Spinal cord (tissue), 9 donors: ENCODE measurements at regions not wholly inside any gene's neighbourhood (a gene's known extent, or its start where the extent isn't known, plus 50 kb on each side); places are given as distances from the start of the nearest gene placed in this dataset.

Experiments used
- DNase-seq, 6 donors: peaks; one replicate each; pipeline versions ENCODE4 v3.0.0 to v3.0.0-alpha.2; 2013 to 2015; ENCODE audit warnings: low spot score in 6 of 6, low read depth in 4 of 6
- H3K27ac ChIP-seq: one replicate; pipeline ENCODE4 v1.5.1; 2013; ENCODE audit warnings: low read depth, low read length, control low read depth
- H3K27me3 ChIP-seq: one replicate; pipeline ENCODE4 v1.6.1; 2013; ENCODE audit warnings: low read length; ENCODE audit not compliant: control insufficient read depth, insufficient read depth
- H3K36me3 ChIP-seq: one replicate; pipeline ENCODE4 v1.6.1; 2013; ENCODE audit warnings: low read length; ENCODE audit not compliant: control insufficient read depth, insufficient read depth
- H3K4me1 ChIP-seq: one replicate; pipeline ENCODE4 v1.6.1; 2013; ENCODE audit warnings: low read length; ENCODE audit not compliant: control insufficient read depth, insufficient read depth
- H3K4me3 ChIP-seq: one replicate; pipeline ENCODE4 v1.5.1; 2013; ENCODE audit warnings: low read depth, low read length, control low read depth
- H3K9me3 ChIP-seq: one replicate; pipeline ENCODE4 v1.6.1; 2013; ENCODE audit warnings: low read length; ENCODE audit not compliant: control insufficient read depth, insufficient read depth
- WGBS: methylation state at CpG from one replicate; pipeline ENCODE4 v1.1.5; 2013; ENCODE audit warnings: missing lambda C conversion rate; ENCODE audit not compliant: insufficient coverage; 5-methylcytosine and 5-hydroxymethylcytosine counted together
- donor health status: healthy.

DNA sequence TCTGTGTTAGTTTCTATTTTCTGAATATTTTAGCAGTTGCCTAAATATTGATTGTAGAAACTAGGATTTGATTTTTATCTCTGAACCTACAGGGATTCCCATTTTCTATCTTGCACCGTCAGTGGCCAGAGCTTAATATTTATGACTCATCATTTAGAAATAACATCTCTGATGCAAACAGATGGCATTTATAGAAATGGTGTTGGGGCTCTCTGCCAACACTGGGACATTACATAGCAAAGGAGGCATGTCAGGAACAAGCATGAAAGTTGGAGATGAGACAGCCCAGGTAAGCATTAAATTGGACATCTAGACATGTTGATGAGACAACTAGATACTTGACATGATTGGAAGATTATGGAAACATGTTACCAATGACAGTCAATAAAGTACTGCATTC, 165.3 kb upstream of the SYT4 start:
- H3K9me3 ChIP-seq, result no peaks in the 10 kb centered on the region
- no peaks in the 10 kb centered on the region for H3K27me3 ChIP-seq
- H3K36me3 ChIP-seq, result no peaks in the 10 kb centered on the region
- no peak overlapping the region for H3K27ac ChIP-seq
- H3K4me3 ChIP-seq, result no peak overlapping the region
- WGBS, result no CpG with 5 or more reads among the region's 1 CpG
- no peaks in the 10 kb centered on the region for H3K4me1 ChIP-seq
- no peak for DNase-seq

DNA sequence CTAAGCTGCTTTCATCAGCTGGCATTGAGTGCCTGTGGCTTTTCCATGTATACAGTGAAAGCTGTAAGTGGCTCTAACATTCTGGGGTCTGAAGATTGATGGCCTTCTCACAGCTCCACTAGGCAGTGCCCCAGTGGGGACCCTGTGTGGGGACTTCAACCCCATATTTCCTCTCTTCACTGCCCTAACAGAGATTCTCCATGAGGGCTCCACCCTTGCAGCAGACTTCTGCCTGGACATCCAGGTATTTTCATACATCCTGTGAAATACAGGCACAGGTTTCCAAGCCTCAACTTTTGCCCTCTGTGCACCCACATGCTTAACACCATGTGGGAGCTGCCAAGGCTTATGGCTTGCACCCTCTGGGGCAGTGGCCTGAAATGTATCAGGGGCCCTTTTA, 188.2 kb upstream of the SYT4 start:
- Histone ChIP-seq H3K4me1 (no peaks in the 10 kb centered on the region), H3K27me3 (no peaks in the 10 kb centered on the region), H3K36me3 (no peaks in the 10 kb centered on the region), H3K27ac (no peak overlapping the region), H3K4me3 (no peak overlapping the region), H3K9me3 (peaks cover 5% of the 10 kb centered on the region)
- no peak for DNase-seq

DNA sequence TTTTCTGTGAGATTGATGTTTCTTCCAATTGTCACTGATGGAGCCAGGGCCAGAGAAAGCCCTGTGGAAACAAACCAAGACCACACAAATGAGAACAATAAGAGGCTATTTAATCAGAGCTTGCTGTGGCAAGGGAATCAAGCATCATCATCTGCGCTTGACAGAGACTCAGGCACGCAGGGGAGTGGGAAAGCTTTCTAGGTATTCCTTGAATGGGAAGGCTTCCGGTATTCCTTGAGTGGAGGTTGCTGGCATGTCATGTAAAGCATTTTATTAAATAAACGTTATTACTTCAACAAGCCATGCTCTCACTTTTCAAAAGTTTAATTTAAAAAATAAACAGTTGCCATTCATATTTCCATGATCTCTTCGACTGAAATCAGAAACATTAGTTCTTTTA, 194.6 kb upstream of the SYT4 start:
- H3K27me3 ChIP-seq, result no peaks in the 10 kb centered on the region
- no CpG with 5 or more reads among the region's 5 CpGs for WGBS
- no peak for DNase-seq
- H3K36me3 ChIP-seq, result no peaks in the 10 kb centered on the region
- H3K4me1 ChIP-seq, result no peaks in the 10 kb centered on the region
- no peak overlapping the region for H3K27ac ChIP-seq
- H3K9me3 ChIP-seq, result no peaks in the 10 kb centered on the region
- no peak overlapping the region for H3K4me3 ChIP-seq

DNA sequence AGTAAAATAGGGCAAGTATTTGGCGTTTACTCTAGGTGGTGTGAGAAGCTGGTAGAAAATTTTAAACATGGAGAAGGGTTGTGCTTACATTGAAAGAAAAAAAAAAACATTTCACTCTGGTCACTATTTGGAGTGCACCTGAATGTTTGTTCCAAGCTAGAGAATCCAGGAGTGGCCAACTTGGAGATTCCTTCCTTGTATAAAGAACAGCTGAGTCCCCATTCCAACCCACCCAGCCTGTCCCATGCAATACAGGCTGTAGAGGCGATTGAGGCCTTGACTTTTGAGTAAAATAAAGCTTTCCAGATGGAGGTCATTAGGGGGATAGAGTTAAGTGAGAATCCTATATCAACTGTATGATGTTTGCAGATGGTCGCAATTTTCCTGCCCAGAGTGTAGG, 203.8 kb upstream of the SYT4 start:
- Histone ChIP-seq H3K4me1 (no peaks in the 10 kb centered on the region), H3K27me3 (no peaks in the 10 kb centered on the region), H3K36me3 (no peaks in the 10 kb centered on the region), H3K27ac (no peak overlapping the region), H3K4me3 (no peak overlapping the region), H3K9me3 (no peaks in the 10 kb centered on the region)
- WGBS, result 82% methylated on average over 2 of the region's 3 CpGs
- no peak for DNase-seq

DNA sequence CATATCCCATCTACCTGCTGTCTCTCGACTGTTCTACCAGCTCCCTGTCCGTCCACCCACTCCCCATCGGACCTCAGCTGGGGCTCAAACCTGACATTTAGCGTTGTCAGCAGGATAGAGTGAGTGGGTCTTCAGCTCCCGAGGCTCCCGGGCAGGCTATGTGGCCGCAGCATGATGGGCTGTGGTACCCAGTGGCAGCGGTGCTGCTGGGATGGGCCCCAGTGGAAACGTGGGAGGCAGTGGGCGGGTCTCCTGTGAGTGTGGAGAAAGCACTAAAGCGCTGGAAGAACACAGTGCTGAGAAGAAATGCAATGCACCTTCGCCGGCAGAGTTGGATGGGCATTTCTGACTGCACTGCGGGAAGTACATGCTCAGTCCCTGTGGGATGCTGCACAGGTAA, 204.8 kb upstream of the SYT4 start:
- DNase-seq, result no peak
- no peaks in the 10 kb centered on the region for H3K27me3 ChIP-seq
- no peaks in the 10 kb centered on the region for H3K4me1 ChIP-seq
- H3K27ac ChIP-seq, result no peak overlapping the region
- H3K4me3 ChIP-seq, result no peak overlapping the region
- H3K9me3 ChIP-seq, result peaks cover 3% of the 10 kb centered on the region
- no peaks in the 10 kb centered on the region for H3K36me3 ChIP-seq
- WGBS, result 93% methylated on average over 13 of the region's 14 CpGs

DNA sequence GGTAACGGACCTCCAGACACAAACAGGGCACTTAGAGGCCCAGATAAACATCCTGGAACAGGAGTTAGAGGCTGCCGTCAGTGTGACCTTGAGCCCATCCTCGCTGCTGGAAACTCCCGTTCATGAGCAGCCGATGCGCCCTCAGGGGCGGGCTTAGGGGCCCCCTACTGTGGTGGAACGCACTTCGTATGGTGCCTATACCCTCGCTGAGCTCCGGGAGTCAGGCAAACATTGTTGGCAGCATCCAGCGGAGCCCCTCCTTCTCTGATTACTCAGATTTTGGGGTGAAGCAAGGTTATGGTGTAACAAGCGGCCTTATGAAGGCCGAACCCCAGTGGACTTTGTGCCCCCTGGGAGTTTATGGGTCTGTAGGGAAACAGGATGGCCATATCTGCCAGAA, 205.3 kb upstream of the SYT4 start:
- H3K27ac ChIP-seq, result no peak overlapping the region
- WGBS, result 92% methylated on average over 14 of the region's 14 CpGs

DNA sequence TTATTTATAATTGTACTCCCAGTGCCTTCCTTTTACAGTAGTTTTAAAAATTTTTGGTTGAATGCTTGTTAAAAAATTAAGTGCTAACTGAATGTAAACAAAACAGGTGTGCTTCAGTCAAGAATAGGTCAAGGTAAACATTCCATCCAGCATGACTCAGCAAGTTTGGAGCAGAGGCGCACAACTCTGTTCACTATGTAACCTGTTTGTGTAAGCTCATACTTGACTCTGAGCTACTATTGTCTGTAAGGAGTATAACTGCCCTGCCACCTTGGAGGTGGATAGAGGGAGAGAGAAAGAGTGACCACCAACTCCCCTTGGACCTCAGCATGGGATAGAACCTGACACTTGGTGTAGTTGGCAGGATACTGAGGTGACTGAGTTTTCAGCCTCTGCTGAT, 207.4 kb upstream of the SYT4 start:
- no CpG with 5 or more reads among the region's 1 CpG for WGBS
- Histone ChIP-seq H3K4me1 (no peaks in the 10 kb centered on the region), H3K4me3 (no peak overlapping the region), H3K36me3 (no peaks in the 10 kb centered on the region), H3K27ac (no peak overlapping the region), H3K9me3 (peaks cover 3% of the 10 kb centered on the region), H3K27me3 (no peaks in the 10 kb centered on the region)
- no peak for DNase-seq

More for the DNA sequence above, 205.3 kb upstream of the SYT4 start:
- Histone ChIP-seq H3K27me3 (no peaks in the 10 kb centered on the region), H3K4me3 (no peak overlapping the region), H3K4me1 (no peaks in the 10 kb centered on the region), H3K36me3 (no peaks in the 10 kb centered on the region), H3K9me3 (peaks cover 3% of the 10 kb centered on the region)
- DNase-seq, result no peak

DNA sequence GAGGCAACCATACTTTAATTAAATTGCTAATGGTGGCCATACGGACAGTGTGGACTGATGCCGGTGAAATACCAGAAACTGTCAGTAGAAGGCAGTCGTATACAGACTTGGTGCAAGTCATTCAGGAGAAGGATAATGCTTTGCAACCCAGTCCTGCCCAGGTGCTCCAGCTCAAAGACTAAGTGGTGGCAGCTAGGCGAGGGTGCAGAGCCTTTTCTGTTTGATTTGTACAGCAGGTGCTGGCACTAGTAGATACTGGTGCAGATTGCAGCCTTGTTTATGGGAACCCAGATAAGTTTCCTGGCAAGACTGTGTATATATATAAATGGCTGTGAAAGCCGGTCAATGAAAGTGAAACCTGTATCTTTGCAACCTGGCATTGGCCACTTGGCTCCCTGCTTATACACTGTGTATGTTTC, 208.3 kb upstream of the SYT4 start:
- Histone ChIP-seq H3K27ac (no peak overlapping the region), H3K9me3 (peaks cover 3% of the 10 kb centered on the region), H3K27me3 (no peaks in the 10 kb centered on the region), H3K4me1 (no peaks in the 10 kb centered on the region), H3K4me3 (no peak overlapping the region), H3K36me3 (no peaks in the 10 kb centered on the region)
- 100% methylated on average over 5 of the region's 5 CpGs for WGBS
- no peak for DNase-seq

DNA sequence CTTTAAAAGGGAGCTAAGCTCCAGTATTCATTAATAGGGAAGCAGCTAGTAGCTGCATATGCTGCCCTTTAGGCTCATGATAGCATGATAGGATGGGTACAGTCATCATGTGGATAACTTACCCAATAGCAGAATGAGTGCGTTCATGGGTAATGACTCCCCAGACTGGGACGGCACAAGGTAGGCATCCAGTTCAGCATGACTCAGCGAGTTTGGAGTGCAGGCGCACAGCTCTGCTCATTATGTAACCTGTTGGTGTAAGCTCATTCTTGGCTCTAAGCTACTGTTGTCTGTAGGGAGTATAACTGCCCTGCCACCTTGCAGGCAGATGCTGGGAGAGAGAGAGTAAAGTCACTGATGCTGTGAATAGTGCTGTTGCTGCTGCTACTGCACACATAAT, 209.2 kb upstream of the SYT4 start:
- H3K4me3 ChIP-seq, result no peak overlapping the region
- no peaks in the 10 kb centered on the region for H3K4me1 ChIP-seq
- 92% methylated on average over 4 of the region's 4 CpGs for WGBS
- DNase-seq, result peak in 1 of 6 donors; percentile 27
- no peak overlapping the region for H3K27ac ChIP-seq
- H3K9me3 ChIP-seq, result peaks cover 3% of the 10 kb centered on the region
- H3K27me3 ChIP-seq, result no peaks in the 10 kb centered on the region
- H3K36me3 ChIP-seq, result no peaks in the 10 kb centered on the region

DNA sequence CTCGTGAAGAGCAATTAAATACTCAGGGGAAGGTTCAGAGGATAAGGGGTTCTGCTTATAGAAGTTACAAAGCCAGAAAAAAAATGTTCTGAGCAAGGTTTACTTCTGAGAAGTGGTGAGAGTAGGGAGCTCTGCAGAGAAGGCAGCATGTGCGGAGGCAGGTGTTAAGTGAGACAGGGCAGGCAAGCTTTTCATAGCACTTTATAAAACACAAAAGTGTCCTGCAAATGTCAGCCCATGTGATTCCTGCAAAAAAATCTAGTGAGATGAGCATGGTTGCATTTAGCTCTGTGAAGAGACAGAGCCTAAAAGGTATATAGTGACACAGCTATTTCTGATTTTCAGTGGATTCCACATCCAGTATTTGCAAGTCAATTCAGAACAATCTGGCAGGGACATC, 223.8 kb upstream of the SYT4 start:
- no peak overlapping the region for H3K4me3 ChIP-seq
- no peaks in the 10 kb centered on the region for H3K27me3 ChIP-seq
- no CpG with 5 or more reads among the region's 2 CpGs for WGBS
- H3K27ac ChIP-seq, result no peak overlapping the region
- DNase-seq, result no peak
- H3K4me1 ChIP-seq, result no peaks in the 10 kb centered on the region
- no peaks in the 10 kb centered on the region for H3K36me3 ChIP-seq
- H3K9me3 ChIP-seq, result no peaks in the 10 kb centered on the region

DNA sequence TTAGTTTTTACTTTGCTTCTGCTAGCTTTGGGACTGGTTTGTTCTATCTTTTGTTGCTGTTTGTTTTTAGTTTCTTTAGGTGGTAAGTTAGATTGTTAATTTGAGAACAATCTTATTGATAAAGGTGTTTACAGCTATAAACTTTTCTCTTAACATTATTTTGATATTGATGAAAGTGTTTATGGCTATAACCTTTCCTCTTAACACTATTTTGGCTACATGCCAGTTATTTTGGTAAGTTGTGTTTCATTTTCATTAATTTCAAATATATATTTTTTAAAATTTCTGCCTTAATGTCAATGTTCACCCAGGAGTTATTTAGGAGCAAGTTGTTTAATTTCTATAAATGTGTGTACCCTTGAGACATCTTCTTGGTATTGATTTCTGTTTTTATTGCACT, 229.6 kb upstream of the SYT4 start:
- no peak for DNase-seq
- H3K27ac ChIP-seq, result no peak overlapping the region
- H3K36me3 ChIP-seq, result no peaks in the 10 kb centered on the region
- H3K4me3 ChIP-seq, result no peak overlapping the region
- H3K4me1 ChIP-seq, result no peaks in the 10 kb centered on the region
- no peaks in the 10 kb centered on the region for H3K27me3 ChIP-seq
- H3K9me3 ChIP-seq, result no peaks in the 10 kb centered on the region
